ENCODE measurements at regions not wholly inside any gene's neighbourhood (a gene's known extent, or its start where the extent isn't known, plus 50 kb on each side); places are given as distances from the start of the nearest gene placed in this dataset.
"Not testable (repeated sequence)": the region's sequence is repeated elsewhere in the genome, so short reads cannot be mapped to it uniquely, and the experiment has no call there.

DNA sequence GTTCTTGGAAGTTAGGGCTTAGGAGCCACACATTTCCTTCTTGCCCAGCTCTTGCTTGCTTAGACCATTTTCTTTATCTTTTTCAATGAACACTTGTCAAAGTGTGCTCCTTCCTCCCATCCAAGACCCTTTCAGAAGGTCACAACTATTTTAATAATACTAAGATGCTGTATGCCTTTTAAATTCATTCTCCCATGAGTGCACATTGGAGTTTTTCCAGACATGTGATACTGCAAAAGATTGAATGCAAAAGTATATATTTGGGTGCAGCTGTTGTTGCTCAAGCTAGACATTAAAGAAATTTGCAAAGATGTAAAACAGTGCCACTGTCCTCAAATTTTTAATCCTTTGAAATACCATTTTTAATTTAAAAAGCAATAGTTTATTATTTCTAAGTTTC is 69.3 kb upstream of the TNRC6B start:
- ATAC-seq: no peak
- TF ChIP-seq RARB (CRISPR knock-in tag; IDR thresholded peaks at IDR 0.05) (no peak), ZC3H10 (CRISPR knock-in tag; IDR thresholded peaks at IDR 0.05) (no peak), PATZ1 (CRISPR knock-in tag; IDR thresholded peaks at IDR 0.05; ENCODE audit: borderline replicate concordance) (no peak), ZFP30 (CRISPR knock-in tag; IDR thresholded peaks at IDR 0.05) (no peak), BACH2 (CRISPR knock-in tag; IDR thresholded peaks at IDR 0.05; ENCODE audit: borderline replicate concordance) (no peak)

DNA sequence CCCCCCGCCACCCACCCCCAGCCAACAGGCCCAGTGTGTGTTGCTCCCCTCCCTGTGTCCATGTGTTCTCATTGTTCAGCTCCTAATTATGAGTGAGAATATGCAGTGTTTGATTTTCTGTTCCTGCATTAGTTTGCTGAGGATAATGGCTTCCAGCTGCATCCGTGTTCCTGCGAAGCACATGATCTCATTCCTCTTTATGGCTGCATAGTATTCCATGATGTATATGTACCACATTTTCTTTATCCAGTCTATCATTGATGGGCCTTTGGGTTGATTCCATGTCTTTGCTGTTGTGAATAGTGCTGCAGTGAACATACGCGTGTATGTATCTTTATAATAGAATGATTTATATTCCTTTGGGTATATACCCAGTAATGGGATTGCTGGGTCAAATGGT is 68.8 kb upstream of the TNRC6B start:
- ATAC-seq: not testable (repeated sequence)
- peak; percentile 51; the same call in 1 of the 2 replicates for TF ChIP-seq ZNF8 (CRISPR knock-in tag; IDR thresholded peaks at IDR 0.05)

DNA sequence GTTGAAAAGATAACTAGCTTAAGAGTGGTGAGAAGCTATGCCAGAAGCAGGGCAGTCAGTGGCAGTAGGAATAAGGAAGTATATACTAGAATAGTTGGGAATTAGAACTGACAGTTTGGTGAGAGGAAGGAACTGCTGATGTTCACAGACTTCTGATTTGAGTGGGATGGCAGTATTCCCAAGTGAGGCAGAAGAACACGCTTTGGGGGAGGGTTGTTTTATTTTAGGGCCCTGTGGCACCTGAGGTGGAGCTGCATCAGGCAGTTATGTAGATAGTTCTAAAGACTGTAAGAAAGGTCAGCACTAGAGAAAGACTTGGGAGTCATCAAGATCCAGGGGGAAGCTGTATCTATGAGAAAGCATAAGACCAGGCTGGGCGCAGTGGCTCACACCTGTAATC is 66.3 kb upstream of the TNRC6B start:
- TF ChIP-seq PPARA (CRISPR knock-in tag; IDR thresholded peaks at IDR 0.05; ENCODE audit: borderline replicate concordance) (no peak), CSDC2 (CRISPR knock-in tag; IDR thresholded peaks at IDR 0.05) (no peak), ZC3H10 (CRISPR knock-in tag; IDR thresholded peaks at IDR 0.05) (no peak), ARNTL (CRISPR knock-in tag; IDR thresholded peaks at IDR 0.05; ENCODE audit: borderline replicate concordance, low read depth) (no peak)
- TF ChIP-seq, protein P1, sequence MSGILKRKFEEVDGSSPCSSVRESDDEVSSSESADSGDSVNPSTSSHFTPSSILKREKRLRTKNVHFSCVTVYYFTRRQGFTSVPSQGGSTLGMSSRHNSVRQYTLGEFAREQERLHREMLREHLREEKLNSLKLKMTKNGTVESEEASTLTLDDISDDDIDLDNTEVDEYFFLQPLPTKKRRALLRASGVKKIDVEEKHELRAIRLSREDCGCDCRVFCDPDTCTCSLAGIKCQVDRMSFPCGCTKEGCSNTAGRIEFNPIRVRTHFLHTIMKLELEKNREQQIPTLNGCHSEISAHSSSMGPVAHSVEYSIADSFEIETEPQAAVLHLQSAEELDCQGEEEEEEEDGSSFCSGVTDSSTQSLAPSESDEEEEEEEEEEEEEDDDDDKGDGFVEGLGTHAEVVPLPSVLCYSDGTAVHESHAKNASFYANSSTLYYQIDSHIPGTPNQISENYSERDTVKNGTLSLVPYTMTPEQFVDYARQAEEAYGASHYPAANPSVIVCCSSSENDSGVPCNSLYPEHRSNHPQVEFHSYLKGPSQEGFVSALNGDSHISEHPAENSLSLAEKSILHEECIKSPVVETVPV (CRISPR knock-in tag; IDR thresholded peaks at IDR 0.05): no peak
- ATAC-seq: no peak

DNA sequence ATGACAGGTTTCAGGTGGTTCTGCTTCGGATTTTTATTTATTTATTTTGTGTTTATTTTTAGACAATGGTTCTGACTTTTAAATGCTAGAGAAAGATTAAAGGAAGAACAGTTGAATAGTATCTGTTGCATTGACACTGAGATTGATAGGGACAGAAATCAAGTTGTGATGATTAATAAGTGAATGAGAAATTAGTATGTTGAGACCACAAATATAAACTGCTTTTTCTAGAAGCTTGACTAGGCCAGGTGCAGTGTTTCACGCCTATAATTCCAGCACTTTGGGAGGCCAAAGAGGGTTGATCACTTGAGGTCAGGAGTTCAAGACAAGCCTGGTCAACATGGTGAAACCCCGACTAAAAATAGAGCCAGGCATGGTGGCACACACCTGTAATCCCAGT is 65.1 kb upstream of the TNRC6B start:
- ATAC-seq: no peak
- TF ChIP-seq ESRRG (CRISPR knock-in tag; IDR thresholded peaks at IDR 0.05): no peak
- no peak for TF ChIP-seq OSR1 (CRISPR knock-in tag; IDR thresholded peaks at IDR 0.05)

DNA sequence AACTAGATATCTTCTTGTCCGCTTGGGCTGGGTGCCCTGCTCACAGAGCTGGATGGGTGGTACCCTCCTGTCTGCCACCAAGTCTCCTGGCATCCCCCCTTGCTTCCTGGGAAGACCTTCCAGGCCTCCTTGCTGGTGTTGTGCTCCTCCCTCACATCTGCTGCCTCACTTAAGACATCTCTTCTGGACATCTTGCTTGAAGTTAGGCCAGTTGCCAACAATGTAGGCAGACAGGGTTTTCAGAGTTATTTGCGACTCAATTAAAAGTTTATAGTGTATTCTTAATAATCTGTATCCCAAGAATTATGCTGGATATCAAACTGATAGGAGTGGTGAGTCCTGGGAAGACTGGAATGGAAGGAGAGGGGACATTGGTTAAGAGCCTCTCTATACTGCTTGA is 64.0 kb upstream of the TNRC6B start:
- ATAC-seq: no peak
- no peak for TF ChIP-seq ARNTL (CRISPR knock-in tag; IDR thresholded peaks at IDR 0.05; ENCODE audit: borderline replicate concordance, low read depth)
- TF ChIP-seq, protein P2, sequence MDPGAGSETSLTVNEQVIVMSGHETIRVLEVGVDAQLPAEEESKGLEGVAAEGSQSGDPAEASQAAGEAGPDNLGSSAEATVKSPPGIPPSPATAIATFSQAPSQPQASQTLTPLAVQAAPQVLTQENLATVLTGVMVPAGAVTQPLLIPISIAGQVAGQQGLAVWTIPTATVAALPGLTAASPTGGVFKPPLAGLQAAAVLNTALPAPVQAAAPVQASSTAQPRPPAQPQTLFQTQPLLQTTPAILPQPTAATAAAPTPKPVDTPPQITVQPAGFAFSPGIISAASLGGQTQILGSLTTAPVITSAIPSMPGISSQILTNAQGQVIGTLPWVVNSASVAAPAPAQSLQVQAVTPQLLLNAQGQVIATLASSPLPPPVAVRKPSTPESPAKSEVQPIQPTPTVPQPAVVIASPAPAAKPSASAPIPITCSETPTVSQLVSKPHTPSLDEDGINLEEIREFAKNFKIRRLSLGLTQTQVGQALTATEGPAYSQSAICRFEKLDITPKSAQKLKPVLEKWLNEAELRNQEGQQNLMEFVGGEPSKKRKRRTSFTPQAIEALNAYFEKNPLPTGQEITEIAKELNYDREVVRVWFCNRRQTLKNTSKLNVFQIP (CRISPR knock-in tag; IDR thresholded peaks at IDR 0.05; ENCODE audit: borderline replicate concordance, low read depth): no peak
- no peak for TF ChIP-seq ISL1 (CRISPR knock-in tag; IDR thresholded peaks at IDR 0.05)
- TF ChIP-seq ZNF565 (CRISPR knock-in tag; conservative IDR thresholded peaks at IDR 0.05; ENCODE audit: low read depth): no peak
- TF ChIP-seq OSR1 (CRISPR knock-in tag; IDR thresholded peaks at IDR 0.05): no peak
- no peak for TF ChIP-seq CSDC2 (CRISPR knock-in tag; IDR thresholded peaks at IDR 0.05)
- no peak for TF ChIP-seq ESRRG (CRISPR knock-in tag; IDR thresholded peaks at IDR 0.05)
- TF ChIP-seq ZNF8 (CRISPR knock-in tag; IDR thresholded peaks at IDR 0.05): no peak
- no peak for TF ChIP-seq TOX (CRISPR knock-in tag; IDR thresholded peaks at IDR 0.05; ENCODE audit: borderline replicate concordance)
- no peak for TF ChIP-seq SNAI2 (CRISPR knock-in tag; IDR thresholded peaks at IDR 0.05)
- TF ChIP-seq PPARA (CRISPR knock-in tag; IDR thresholded peaks at IDR 0.05; ENCODE audit: borderline replicate concordance): no peak
- no peak for TF ChIP-seq ZC3H10 (CRISPR knock-in tag; IDR thresholded peaks at IDR 0.05)
- TF ChIP-seq ZFP30 (CRISPR knock-in tag; IDR thresholded peaks at IDR 0.05): no peak

- no peak for ATAC-seq
- TF ChIP-seq ZNF565 (CRISPR knock-in tag; conservative IDR thresholded peaks at IDR 0.05; ENCODE audit: low read depth) (no peak), TCF4 (CRISPR knock-in tag; IDR thresholded peaks at IDR 0.05; ENCODE audit: borderline replicate concordance) (no peak), TSHZ2 (CRISPR knock-in tag; IDR thresholded peaks at IDR 0.05) (no peak), ZNF70 (CRISPR knock-in tag; IDR thresholded peaks at IDR 0.05) (no peak), CREB5 (CRISPR knock-in tag; IDR thresholded peaks at IDR 0.05; ENCODE audit: low read depth) (no peak), ARNTL (CRISPR knock-in tag; IDR thresholded peaks at IDR 0.05; ENCODE audit: borderline replicate concordance, low read depth) (no peak), ESRRG (CRISPR knock-in tag; IDR thresholded peaks at IDR 0.05) (no peak)
- TF ChIP-seq, protein P1 (CRISPR knock-in tag; IDR thresholded peaks at IDR 0.05): no peak
Measured at GRCh38 chr22:40114411-40114810, 63.3 kb upstream of the TNRC6B start.

Data from SK-N-SH treated with all-trans-retinoic acid at 6 μM for 48 hours (cell line).